ENCODE measurements at regions not wholly inside any gene's neighbourhood (a gene's known extent, or its start where the extent isn't known, plus 50 kb on each side); places are given as distances from the start of the nearest gene placed in this dataset.

- Histone ChIP-seq H2BK5ac (ENCODE audit: low read depth, low read length) (no peak overlapping the region), H2AK5ac (ENCODE audit: low read depth, low read length) (no peak overlapping the region), H2BK15ac (ENCODE audit: low read length) (no peak overlapping the region), H2BK12ac (ENCODE audit: low read depth, low read length) (no peak overlapping the region), H3K4me3 (ENCODE audit: extremely low read depth in 1 of 4, insufficient read depth in 2 of 4, low read depth in 3 of 4, low read length in 4 of 4) (no peak overlapping the region), H2BK120ac (replicated peaks; ENCODE audit: low read depth, low read length) (no peak overlapping the region), H3K9ac (replicated peaks in 1 of 4; ENCODE audit: extremely low read depth in 1 of 4, low read depth in 3 of 4, low read length in 3 of 4) (no peak overlapping the region), H3K18ac (ENCODE audit: extremely low read depth, low read length) (no peak overlapping the region), H3K79me2 (ENCODE audit: control insufficient read depth in 1 of 2, insufficient read depth in 2 of 2, low read length in 2 of 2) (no peaks in the 10 kb centered on the region), H4K5ac (ENCODE audit: insufficient read length, low read depth, low read length) (no peak overlapping the region), H2AFZ (ENCODE audit: low read length) (no peak overlapping the region), H3K23ac (ENCODE audit: insufficient read length) (no peak overlapping the region), H3K27me3 (replicated peaks in 1 of 4; ENCODE audit: control insufficient read depth in 3 of 4, extremely low read depth in 1 of 4, insufficient read depth in 3 of 4, low read length in 3 of 4) (no peaks in the 10 kb centered on the region), H4K91ac (replicated peaks; ENCODE audit: insufficient read length, low read length) (no peak overlapping the region), H3K27ac (ENCODE audit: low read depth, low read length) (no peak overlapping the region), H3K9me3 (ENCODE audit: insufficient read depth in 2 of 2, low read depth in 1 of 2, low read length in 1 of 2) (no peaks in the 10 kb centered on the region), H4K20me1 (replicated peaks in 1 of 2; ENCODE audit: control insufficient read depth in 1 of 2, insufficient read depth in 2 of 2, low read length in 2 of 2) (no peaks in the 10 kb centered on the region), H3K14ac (ENCODE audit: insufficient read length) (no peak overlapping the region), H4K8ac (ENCODE audit: extremely low read depth, insufficient read depth, low read length) (no peak overlapping the region), H2BK20ac (ENCODE audit: low read length) (no peak overlapping the region), H3K36me3 (ENCODE audit: control insufficient read depth in 2 of 4, insufficient read depth in 4 of 4, low read length in 3 of 4) (no peaks in the 10 kb centered on the region), H3K79me1 (ENCODE audit: low read depth, low read length) (no peaks in the 10 kb centered on the region), H3K23me2 (ENCODE audit: low read depth, low read length) (no peaks in the 10 kb centered on the region), H3K4me2 (ENCODE audit: insufficient read depth in 1 of 2, low read depth in 2 of 2, low read length in 2 of 2) (no peak overlapping the region), H3K4ac (replicated peaks; ENCODE audit: insufficient read length, low read depth, low read length) (no peak overlapping the region), H3K56ac (replicated peaks; ENCODE audit: insufficient read length, low read depth, low read length) (no peak overlapping the region), H3K4me1 (replicated peaks in 1 of 4; ENCODE audit: control insufficient read depth in 3 of 4, insufficient read depth in 4 of 4, low read length in 3 of 4) (peaks cover 0 to 7% (median 2%) of the 10 kb centered on the region in 4 experiments; a peak in 2 of 7 replicates)
- ChIA-PET CTCF (ENCODE audit: partially characterized antibody) (interaction anchor here (0.9 kb wide), 1 partner anchor 69 kb away, joined by 3 read pairs; no protein-coding TSS in a partner anchor), POLR2A (ENCODE audit: partially characterized antibody) (no interaction called here)
- DNase-seq (ENCODE audit: low read depth in 1 of 2, low spot score in 2 of 2) (no peak), FAIRE-seq (no peak)
- WGBS, 2 experiments (ENCODE audit: extremely low coverage in 1 of 2, insufficient coverage in 1 of 2, insufficient read length in 1 of 2, insufficient replicate concordance in 2 of 2, low coverage in 1 of 2, low lambda C conversion rate in 2 of 2, missing lambda C conversion rate in 1 of 2) = 79% methylated on average over 5 of the region's 5 CpGs; no CpG with 5 or more reads in 1 of the 2 experiments
- TF ChIP-seq POLR2A (IDR thresholded peaks at IDR 0.05; ENCODE audit: control extremely low read depth in 1 of 2, low read depth in 2 of 2, low read length in 2 of 2) (no peak), KDM1A (IDR thresholded peaks at IDR 0.05; ENCODE audit: borderline replicate concordance, low read length) (no peak), CBX8 (IDR thresholded peaks at IDR 0.05; ENCODE audit: borderline replicate concordance, low read depth, low read length) (no peak), SUZ12 (IDR thresholded peaks at IDR 0.05; ENCODE audit: low read length) (no peak), TCF12 (IDR thresholded peaks at IDR 0.05; ENCODE audit: low read depth, low read length) (no peak), TAF7 (optimal IDR thresholded peaks at IDR 0.05; ENCODE audit: borderline replicate concordance, low read depth, low read length) (no peak), E2F6 (IDR thresholded peaks at IDR 0.05) (no peak), TEAD4 (IDR thresholded peaks at IDR 0.05; ENCODE audit: low read depth, low read length) (no peak), TAF1 (IDR thresholded peaks at IDR 0.05; ENCODE audit: low read depth, low read length) (no peak), EZH2 (IDR thresholded peaks at IDR 0.05; ENCODE audit: low read depth, low read length, severe bottlenecking) (no peak)
- TF ChIP-seq, protein P1, sequence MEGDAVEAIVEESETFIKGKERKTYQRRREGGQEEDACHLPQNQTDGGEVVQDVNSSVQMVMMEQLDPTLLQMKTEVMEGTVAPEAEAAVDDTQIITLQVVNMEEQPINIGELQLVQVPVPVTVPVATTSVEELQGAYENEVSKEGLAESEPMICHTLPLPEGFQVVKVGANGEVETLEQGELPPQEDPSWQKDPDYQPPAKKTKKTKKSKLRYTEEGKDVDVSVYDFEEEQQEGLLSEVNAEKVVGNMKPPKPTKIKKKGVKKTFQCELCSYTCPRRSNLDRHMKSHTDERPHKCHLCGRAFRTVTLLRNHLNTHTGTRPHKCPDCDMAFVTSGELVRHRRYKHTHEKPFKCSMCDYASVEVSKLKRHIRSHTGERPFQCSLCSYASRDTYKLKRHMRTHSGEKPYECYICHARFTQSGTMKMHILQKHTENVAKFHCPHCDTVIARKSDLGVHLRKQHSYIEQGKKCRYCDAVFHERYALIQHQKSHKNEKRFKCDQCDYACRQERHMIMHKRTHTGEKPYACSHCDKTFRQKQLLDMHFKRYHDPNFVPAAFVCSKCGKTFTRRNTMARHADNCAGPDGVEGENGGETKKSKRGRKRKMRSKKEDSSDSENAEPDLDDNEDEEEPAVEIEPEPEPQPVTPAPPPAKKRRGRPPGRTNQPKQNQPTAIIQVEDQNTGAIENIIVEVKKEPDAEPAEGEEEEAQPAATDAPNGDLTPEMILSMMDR (IDR thresholded peaks at IDR 0.05; ENCODE audit: control extremely low read depth in 1 of 3, insufficient read depth in 1 of 3, low read depth in 1 of 3, low read length in 3 of 3) = no peak
Measured at GRCh38 chr6:149157126-149157525, 160.4 kb upstream of the TAB2 start.

Measured in H1 (cell line).